H7 (cell line): ENCODE measurements at regions not wholly inside any gene's neighbourhood (a gene's known extent, or its start where the extent isn't known, plus 50 kb on each side); places are given as distances from the start of the nearest gene placed in this dataset.

Experiments used
- DNase-seq: peaks from one replicate; pipeline ENCODE4 v3.0.0; 2012
- H3K27me3 ChIP-seq: 2 replicates; pipeline ENCODE4 v1.6.0; 2011; ENCODE audit warnings: mild to moderate bottlenecking, low read length; ENCODE audit not compliant: control insufficient read depth, insufficient read depth
- H3K36me3 ChIP-seq: replicated peaks from 2 replicates; pipeline ENCODE4 v1.5.1; 2011; ENCODE audit warnings: low read length; ENCODE audit not compliant: control insufficient read depth, insufficient read depth
- H3K4me3 ChIP-seq: 2 replicates; pipeline ENCODE4 v1.5.1; 2011; ENCODE audit warnings: low read depth, mild to moderate bottlenecking, control low read depth, low read length, moderate library complexity; ENCODE audit not compliant: insufficient read depth

DNA sequence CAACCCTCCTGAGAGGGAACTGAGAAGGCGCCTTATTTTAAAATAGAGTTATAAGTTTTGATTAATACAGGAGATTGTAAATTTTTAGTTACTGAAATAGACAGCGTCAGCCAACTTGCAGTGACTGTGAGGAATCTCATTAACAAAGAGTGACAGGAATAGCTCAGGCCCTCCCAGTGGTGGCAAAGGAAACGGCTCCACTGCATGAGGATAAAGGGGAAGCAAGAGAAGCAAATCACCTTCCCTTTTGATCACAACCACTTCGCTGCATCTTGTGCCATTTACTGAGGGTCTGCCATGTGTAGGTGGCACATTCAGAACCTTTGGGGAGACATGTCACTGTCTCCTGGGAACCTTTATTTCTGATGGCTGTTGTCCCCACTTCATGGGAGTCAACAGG is 612.4 kb upstream of the RAB6C start:
- Histone ChIP-seq H3K27me3 (no peaks in the 10 kb centered on the region), H3K4me3 (no peak overlapping the region)
- no peak for DNase-seq

DNA sequence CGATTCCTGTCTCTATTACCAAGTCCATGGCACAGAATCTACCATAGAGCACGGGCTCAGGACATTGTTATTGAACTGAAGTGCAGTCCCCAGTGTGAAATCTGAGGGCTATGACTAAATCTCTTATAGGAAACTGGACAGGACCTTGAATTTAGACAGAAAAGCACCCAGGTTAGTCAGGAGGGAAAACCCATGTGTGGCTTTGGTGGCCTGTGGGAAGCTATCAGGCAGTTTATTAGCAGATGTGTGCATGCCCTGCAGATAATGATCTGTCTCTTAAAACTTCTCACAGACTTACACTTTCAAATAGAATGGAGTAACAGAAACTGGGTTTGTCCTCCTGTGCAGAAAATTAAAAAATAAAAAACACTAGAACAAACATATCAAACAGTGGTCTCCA is 610.0 kb upstream of the RAB6C start:
- Histone ChIP-seq H3K27me3 (no peaks in the 10 kb centered on the region), H3K36me3 (no peaks in the 10 kb centered on the region), H3K4me3 (no peak overlapping the region)
- DNase-seq, result no peak

More for the DNA sequence above, 612.4 kb upstream of the RAB6C start:
- no peaks in the 10 kb centered on the region for H3K36me3 ChIP-seq

DNA sequence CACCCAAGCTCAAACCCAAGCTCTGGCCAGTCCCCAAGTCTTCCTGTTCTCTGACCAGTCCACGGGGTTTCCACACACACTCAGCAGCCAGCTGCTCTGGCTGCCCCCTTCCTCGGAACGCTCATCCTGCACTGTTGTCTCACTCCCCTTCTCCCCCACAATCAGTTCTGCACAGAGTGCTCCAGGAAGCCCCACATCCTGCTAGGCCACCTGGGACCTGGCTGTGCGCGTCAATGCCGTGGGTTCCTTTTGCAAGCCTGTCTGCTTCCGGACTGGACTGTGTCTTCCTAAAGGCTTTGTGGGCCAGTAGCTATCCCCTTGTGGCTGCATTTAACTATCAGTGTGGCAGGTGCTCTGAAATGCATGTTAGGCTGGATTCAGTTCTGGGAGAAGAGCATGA is 605.0 kb upstream of the RAB6C start:
- H3K36me3 ChIP-seq, result no peaks in the 10 kb centered on the region
- no peaks in the 10 kb centered on the region for H3K27me3 ChIP-seq
- no peak for DNase-seq
- no peak overlapping the region for H3K4me3 ChIP-seq

DNA sequence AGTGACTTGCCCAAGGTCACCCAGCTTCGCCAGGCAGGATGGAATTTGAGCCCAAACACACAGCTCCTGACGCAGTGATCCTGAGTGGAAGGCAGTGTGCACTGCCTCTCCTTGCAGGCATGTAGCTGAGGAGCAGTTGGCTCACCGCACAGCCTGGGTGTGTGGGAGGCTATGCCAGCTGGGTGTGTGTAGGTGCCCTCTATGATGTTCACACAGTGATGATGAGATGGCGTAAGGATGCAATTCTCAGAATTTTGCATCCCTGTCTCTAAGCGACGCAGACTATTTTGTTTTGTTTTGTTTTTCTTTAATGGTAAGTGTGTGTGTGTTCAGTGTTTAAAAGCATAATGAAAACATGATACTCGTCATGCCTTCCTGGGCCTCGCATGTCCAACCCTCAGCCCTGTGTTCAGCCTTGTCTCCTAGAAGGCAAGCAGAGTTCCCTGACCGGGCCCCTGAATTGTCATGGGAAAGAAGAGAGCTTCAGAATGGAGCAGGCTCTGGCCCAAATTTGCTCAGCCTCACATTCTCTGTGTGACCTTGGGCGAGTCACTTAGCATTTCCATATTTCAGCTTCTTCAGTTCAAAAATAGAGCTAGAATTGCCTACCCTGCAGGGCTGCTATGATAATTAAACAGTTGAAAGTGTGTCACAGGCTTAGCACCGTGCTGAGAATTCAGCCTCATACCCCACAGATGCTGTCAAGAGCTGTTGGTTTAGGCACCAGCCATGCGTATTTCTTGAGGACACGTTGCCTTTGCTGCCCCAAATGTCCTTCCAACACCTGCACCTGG is 603.6 kb upstream of the RAB6C start:
- Histone ChIP-seq H3K4me3 (no peak overlapping the region), H3K36me3 (no peaks in the 10 kb centered on the region), H3K27me3 (no peaks in the 10 kb centered on the region)
- no peak for DNase-seq

DNA sequence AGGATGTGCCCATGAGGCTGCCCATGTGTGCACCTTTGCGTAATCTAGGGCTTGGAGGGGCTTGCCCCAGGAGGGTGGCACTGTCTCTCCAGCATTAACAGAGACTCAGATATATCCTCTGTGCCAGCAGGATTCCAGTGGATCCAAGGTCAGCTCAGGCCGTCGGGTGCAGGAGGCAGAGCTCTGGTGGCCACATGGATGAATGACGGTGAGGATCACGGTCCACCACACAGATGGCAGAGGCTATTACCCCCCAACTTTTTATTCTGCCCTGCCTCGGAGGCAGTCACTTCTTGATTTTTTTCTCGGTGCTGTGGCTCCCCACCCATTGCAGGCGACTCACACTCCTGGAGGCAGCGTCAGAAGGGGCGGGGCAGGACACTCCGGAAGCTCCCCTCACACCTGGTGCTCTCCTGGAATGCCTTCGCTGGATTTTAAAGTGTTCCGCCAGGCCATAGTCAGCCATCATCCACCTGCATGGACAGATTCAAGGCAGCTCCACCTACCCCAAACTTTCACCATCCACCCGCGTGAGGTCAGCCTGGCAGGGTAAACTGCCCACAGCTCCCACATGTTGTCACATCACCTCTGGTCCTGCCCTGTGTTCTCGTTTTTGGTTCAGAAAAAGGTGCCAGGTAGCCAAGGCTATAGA is 602.9 kb upstream of the RAB6C start:
- no peaks in the 10 kb centered on the region for H3K36me3 ChIP-seq
- H3K4me3 ChIP-seq, result no peak overlapping the region
- no peaks in the 10 kb centered on the region for H3K27me3 ChIP-seq
- DNase-seq, result peak; percentile 41

DNA sequence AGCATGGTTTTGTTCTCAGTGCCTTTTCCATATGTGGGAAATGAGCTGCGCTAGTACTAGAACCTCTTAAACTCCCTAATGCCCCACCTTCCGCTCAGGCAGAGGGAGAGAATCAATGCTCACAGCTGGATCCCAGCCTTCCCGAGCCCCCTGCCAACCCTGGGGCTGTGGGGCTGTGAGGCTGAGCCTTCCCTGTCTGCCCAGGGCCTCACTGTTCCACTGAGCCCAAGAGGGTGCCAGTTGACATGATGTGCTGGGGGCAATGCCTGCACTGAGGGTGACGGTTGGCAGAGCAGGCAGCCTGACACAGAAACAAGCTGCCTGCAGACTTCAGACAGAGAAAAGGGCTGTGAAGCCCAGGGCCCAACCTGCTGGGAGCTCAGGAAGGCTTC is 602.4 kb upstream of the RAB6C start:
- DNase-seq, result no peak
- Histone ChIP-seq H3K4me3 (no peak overlapping the region), H3K27me3 (no peaks in the 10 kb centered on the region), H3K36me3 (no peaks in the 10 kb centered on the region)

DNA sequence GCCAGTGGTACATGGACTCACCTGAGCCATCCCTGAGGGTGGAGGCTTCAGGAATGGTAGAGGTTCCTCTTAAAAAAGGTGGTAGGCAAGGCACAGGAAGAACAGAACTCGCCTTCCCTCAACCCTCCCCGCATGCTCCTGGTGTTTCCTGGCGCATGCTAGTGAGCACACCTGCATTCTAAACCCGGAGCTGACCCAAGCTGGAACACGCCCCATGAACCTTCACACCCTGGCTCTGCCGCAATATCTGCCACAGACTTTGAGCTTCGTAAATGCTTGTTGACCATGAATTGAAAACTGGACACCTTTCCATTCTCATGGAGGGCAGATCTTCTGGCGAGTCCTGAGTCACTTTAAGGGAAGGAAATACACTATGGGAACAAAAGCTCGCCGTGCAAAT is 601.3 kb upstream of the RAB6C start:
- H3K4me3 ChIP-seq, result no peak overlapping the region
- DNase-seq, result no peak

DNA sequence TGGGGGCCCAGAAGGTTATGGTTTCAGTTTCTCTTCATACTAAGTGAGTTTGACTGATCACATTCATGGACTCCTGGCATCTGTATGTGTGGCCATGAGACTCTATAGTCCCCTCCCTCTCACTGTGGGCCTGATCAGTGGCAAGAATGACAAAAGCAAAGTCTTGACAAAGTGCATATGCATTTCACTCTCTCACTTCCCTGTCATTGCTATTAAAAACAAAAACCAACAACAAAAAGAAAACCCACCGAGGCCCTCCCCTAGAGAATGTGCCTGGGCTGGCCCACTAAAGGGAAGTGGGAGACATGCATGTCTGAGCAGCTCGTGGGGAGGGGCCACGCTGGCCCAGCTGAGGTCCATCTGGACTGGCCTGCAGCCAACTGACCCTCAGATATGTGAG is 600.1 kb upstream of the RAB6C start:
- Histone ChIP-seq H3K36me3 (no peaks in the 10 kb centered on the region), H3K27me3 (no peaks in the 10 kb centered on the region), H3K4me3 (no peak overlapping the region)
- no peak for DNase-seq

More for the DNA sequence above, 601.3 kb upstream of the RAB6C start:
- no peaks in the 10 kb centered on the region for H3K27me3 ChIP-seq
- no peaks in the 10 kb centered on the region for H3K36me3 ChIP-seq

DNA sequence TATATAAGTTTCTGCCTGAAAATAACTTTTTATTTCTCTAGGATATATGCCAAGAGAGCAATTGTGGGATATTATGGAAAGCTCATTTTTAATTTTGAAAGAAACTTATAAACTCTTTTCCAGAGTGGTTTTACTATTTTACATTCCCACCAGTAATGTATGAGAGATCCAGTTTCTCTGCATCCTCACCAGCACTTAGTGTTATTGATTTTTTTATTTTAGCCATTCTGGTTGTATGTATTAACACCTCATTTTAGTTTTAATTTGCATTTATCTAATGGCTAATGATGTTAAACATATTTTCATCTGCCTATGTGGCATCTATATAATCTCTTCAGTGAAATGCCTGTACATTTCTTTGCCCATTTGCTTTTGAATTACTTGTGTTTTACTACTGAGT is 597.7 kb upstream of the RAB6C start:
- DNase-seq, result no peak
- Histone ChIP-seq H3K27me3 (no peaks in the 10 kb centered on the region), H3K4me3 (no peak overlapping the region), H3K36me3 (no peaks in the 10 kb centered on the region)

DNA sequence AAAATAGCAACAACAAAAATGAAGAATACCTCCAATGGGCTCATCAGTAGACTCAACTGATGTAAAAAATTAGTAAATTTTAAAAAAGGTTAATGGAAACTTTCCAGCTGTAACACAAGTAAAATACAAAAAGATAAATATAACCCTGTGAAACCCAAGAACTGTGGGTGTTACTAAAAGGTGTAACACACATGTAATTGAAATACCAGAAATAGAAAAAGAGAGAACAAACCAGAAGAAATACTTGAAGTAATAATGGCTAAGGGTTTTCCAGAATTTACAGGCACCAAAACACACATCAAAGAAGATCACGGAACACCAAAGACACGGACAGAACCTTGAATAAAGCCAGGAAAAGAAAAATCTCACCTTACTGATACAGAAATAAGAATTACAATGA is 590.6 kb upstream of the RAB6C start:
- DNase-seq, result no peak
- no peaks in the 10 kb centered on the region for H3K27me3 ChIP-seq
- H3K36me3 ChIP-seq, result no peaks in the 10 kb centered on the region
- H3K4me3 ChIP-seq, result no peak overlapping the region

DNA sequence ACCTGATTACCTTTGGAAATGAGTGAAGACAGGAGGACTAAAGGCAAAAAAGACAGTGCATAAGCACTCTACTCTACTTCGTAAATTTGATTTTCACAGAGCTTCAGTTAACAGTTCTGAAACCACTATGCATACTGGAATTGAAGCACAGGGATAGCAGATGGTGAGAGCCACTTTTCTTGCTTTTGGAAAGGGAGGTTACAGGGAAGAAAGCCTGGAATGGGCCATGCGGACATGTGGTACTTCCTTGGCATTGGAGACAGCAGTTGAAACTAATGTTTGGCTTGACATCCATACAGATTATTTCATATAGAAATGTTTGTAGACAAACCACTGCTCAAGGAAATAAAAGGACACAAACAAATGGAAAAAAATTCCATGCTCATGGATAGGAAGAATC is 585.6 kb upstream of the RAB6C start:
- Histone ChIP-seq H3K27me3 (no peaks in the 10 kb centered on the region), H3K36me3 (no peaks in the 10 kb centered on the region), H3K4me3 (no peak overlapping the region)
- DNase-seq, result no peak

DNA sequence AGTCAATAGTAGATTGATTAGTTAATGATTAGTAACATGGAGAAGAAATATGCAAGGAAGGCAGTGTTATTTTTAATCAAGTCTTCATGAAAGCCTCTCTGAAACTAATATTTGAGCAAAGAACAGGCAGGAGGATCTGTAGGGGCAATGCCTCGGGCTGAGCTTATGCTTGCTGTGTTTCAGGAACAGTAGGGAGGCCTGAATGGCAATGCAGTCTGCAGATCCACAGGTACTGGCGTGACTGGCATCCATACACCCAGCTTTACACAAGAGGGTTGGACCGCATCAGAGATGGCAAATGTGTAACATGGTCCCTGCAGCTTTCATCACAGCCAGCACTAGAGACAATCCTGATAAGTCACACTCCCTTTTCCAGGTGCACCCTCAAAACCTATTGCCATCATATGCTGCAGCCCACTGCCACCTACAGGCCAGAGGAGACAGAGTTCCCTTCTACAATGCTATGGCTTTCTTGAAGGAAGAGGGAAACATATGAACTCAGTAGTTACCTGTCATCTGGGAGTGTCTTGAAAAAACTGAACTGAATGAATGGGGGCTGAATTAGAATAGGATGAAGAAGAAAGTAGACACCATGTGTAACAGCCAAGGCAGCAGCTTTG is 582.4 kb upstream of the RAB6C start:
- DNase-seq, result peak; percentile 43
- no peaks in the 10 kb centered on the region for H3K27me3 ChIP-seq
- H3K36me3 ChIP-seq, result no peaks in the 10 kb centered on the region
- no peak overlapping the region for H3K4me3 ChIP-seq

DNA sequence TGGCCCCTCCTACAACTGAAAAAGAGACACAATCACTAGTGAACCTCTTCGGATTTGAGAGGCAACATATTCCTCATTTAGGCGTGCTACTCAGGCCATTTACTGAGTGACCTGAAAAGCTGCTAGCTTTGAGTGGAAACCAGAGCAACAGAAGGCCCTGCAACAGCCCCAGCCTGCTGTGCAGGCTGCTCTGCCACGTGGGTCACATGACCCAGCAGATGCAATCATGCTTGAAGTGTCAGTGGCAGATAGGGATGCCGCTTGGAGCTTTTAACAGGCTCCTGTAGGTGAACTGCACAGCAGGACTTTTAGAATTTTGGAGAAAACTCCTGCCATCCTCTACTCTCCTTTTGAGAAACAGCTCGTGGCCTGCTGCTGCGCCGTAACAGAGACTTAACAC is 578.6 kb upstream of the RAB6C start:
- no peak overlapping the region for H3K4me3 ChIP-seq
- no peak for DNase-seq
- H3K36me3 ChIP-seq, result no peaks in the 10 kb centered on the region
- H3K27me3 ChIP-seq, result no peaks in the 10 kb centered on the region

DNA sequence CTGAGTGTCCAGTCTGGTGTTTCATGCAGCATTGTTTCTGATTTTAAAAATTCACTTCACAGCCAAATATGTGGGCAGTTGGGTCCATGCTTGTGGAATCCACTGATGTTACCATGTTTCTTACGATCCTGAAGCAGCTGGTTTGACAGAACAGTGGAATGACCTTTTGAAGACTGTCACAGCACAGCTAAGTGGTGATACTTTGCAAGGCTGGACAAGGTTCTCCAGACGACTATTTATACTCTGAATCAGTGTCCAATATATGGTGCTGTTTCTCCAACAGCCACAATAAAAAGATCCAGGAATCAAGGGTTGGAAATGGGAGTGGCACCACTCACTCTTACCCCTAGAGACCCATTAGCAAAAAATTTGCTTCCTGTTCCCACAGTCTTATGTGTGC is 577.4 kb upstream of the RAB6C start:
- Histone ChIP-seq H3K27me3 (no peaks in the 10 kb centered on the region), H3K36me3 (no peaks in the 10 kb centered on the region), H3K4me3 (no peak overlapping the region)
- DNase-seq, result no peak

DNA sequence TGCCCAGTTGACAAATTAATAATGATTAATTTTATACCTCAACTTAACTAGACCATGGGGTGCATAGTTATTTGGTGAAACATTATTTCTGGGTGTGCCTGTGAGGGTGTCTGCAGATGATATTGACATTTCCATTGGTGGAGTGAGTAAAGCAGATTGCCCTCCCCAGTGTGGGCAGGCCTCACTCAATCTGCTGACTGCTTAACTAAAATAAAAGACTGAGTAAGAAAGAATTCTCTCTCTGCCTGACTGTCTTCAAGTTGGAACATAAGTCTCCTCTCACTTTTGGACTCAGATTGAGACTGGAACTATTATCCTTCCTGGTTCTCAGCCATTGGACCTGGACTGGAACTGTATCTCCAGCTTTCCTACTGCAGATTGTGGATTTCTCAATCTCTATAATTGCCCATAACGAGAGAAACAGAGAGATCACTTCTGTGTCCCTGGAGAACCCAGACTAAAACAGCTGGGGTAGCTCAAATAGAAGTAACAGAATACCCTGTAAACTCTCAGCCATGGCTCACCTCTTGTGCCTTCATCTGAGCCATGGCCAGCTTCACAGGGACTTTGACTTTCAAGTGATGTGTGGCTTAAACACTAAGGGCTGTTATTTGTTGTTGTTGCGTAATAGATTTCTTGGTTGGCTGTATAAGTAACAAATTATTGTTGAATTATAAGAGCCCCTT is 575.3 kb upstream of the RAB6C start:
- DNase-seq, result no peak
- no peaks in the 10 kb centered on the region for H3K36me3 ChIP-seq
- H3K4me3 ChIP-seq, result no peak overlapping the region
- H3K27me3 ChIP-seq, result no peaks in the 10 kb centered on the region
